ENCODE measurements at regions not wholly inside any gene's neighbourhood (a gene's known extent, or its start where the extent isn't known, plus 50 kb on each side); places are given as distances from the start of the nearest gene placed in this dataset.

- TF ChIP-seq CTCF (IDR thresholded peaks at IDR 0.05; ENCODE audit: unreplicated experiment), result no peak
- H3K36me3 Mint-ChIP-seq (ENCODE audit: low read depth, unreplicated experiment), result no peaks in the 10 kb centered on the region
- no peak for DNase-seq (ENCODE audit: low spot score)
These were observed 678.7 kb downstream of the ARAP2 start for GRCh38 chr4:35565640-35566039.

GRCh38 chr4:35591035-35591434, 653.3 kb downstream of the ARAP2 start:
- DNase-seq (ENCODE audit: low spot score), result no peak
- Mint-ChIP-seq H3K4me1 (ENCODE audit: unreplicated experiment) (no peaks in the 10 kb centered on the region), H3K36me3 (ENCODE audit: low read depth, unreplicated experiment) (no peaks in the 10 kb centered on the region), H3K9me3 (ENCODE audit: unreplicated experiment) (no peaks in the 10 kb centered on the region), H3K27ac (ENCODE audit: unreplicated experiment) (no peak overlapping the region), H3K4me3 (ENCODE audit: unreplicated experiment) (no peak overlapping the region), H3K27me3 (ENCODE audit: unreplicated experiment) (peaks cover 1% of the 10 kb centered on the region)
- no peak for TF ChIP-seq CTCF (IDR thresholded peaks at IDR 0.05; ENCODE audit: unreplicated experiment)

More at GRCh38 chr4:35565640-35566039, 678.7 kb downstream of the ARAP2 start:
- Mint-ChIP-seq H3K27me3 (ENCODE audit: unreplicated experiment) (no peaks in the 10 kb centered on the region), H3K4me3 (ENCODE audit: unreplicated experiment) (no peak overlapping the region), H3K4me1 (ENCODE audit: unreplicated experiment) (no peaks in the 10 kb centered on the region), H3K9me3 (ENCODE audit: unreplicated experiment) (no peaks in the 10 kb centered on the region), H3K27ac (ENCODE audit: unreplicated experiment) (no peak overlapping the region)

DNA sequence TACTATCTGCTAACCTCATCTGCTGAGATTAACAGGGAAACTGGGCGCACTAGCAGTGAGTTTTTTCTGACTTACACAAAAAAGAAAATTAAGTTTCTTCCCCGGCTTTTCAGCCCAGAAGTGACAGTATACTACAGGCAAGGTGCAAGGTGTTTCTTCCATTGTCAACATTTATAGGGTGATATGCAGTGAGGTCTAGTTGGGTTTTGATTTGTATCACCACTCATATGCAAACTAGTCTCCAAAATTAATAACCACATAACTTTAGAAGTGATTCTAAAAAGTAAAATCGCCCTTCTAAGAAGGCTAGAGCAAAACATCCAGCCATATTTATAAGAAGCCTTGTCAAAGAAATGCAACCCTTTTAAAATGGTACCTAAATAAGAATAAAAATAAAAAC, 640.1 kb downstream of the ARAP2 start:
- Mint-ChIP-seq H3K4me1 (ENCODE audit: unreplicated experiment) (no peaks in the 10 kb centered on the region), H3K36me3 (ENCODE audit: low read depth, unreplicated experiment) (no peaks in the 10 kb centered on the region), H3K9me3 (ENCODE audit: unreplicated experiment) (no peaks in the 10 kb centered on the region), H3K4me3 (ENCODE audit: unreplicated experiment) (no peak overlapping the region), H3K27ac (ENCODE audit: unreplicated experiment) (no peak overlapping the region), H3K27me3 (ENCODE audit: unreplicated experiment) (no peaks in the 10 kb centered on the region)
- DNase-seq (ENCODE audit: low spot score), result no peak
- TF ChIP-seq CTCF (IDR thresholded peaks at IDR 0.05; ENCODE audit: unreplicated experiment), result no peak

- H3K4me3 Mint-ChIP-seq (ENCODE audit: unreplicated experiment), result no peak overlapping the region
- no peak for TF ChIP-seq CTCF (IDR thresholded peaks at IDR 0.05; ENCODE audit: unreplicated experiment)
- no peaks in the 10 kb centered on the region for H3K27me3 Mint-ChIP-seq (ENCODE audit: unreplicated experiment)
- no peaks in the 10 kb centered on the region for H3K9me3 Mint-ChIP-seq (ENCODE audit: unreplicated experiment)
- H3K27ac Mint-ChIP-seq (ENCODE audit: unreplicated experiment), result no peak overlapping the region
- H3K36me3 Mint-ChIP-seq (ENCODE audit: low read depth, unreplicated experiment), result no peaks in the 10 kb centered on the region
- H3K4me1 Mint-ChIP-seq (ENCODE audit: unreplicated experiment), result no peaks in the 10 kb centered on the region
- DNase-seq (ENCODE audit: low spot score), result no peak
These were observed 639.6 kb downstream of the ARAP2 start for GRCh38 chr4:35604724-35605123.

- H3K9me3 Mint-ChIP-seq (ENCODE audit: unreplicated experiment), result no peaks in the 10 kb centered on the region
- no peaks in the 10 kb centered on the region for H3K4me1 Mint-ChIP-seq (ENCODE audit: unreplicated experiment)
- no peak overlapping the region for H3K4me3 Mint-ChIP-seq (ENCODE audit: unreplicated experiment)
- no peak for TF ChIP-seq CTCF (IDR thresholded peaks at IDR 0.05; ENCODE audit: unreplicated experiment)
- no peaks in the 10 kb centered on the region for H3K36me3 Mint-ChIP-seq (ENCODE audit: low read depth, unreplicated experiment)
- H3K27me3 Mint-ChIP-seq (ENCODE audit: unreplicated experiment), result no peaks in the 10 kb centered on the region
- DNase-seq (ENCODE audit: low spot score), result no peak
- no peak overlapping the region for H3K27ac Mint-ChIP-seq (ENCODE audit: unreplicated experiment)
These were observed 636.1 kb downstream of the ARAP2 start for GRCh38 chr4:35608205-35608604.

All from endothelial cell (in vitro differentiated cells).